PFSK-1 (cell line): ENCODE measurements at regions not wholly inside any gene's neighbourhood (a gene's known extent, or its start where the extent isn't known, plus 50 kb on each side); places are given as distances from the start of the nearest gene placed in this dataset.

Experiments used
- FOXP2 ChIP-seq: optimal IDR thresholded peaks from 2 replicates; pipeline ENCODE3; 2011; ENCODE audit warnings: borderline replicate concordance, control low read depth, inconsistent platforms; ENCODE audit not compliant: insufficient read depth; ENCODE audit errors: extremely low read length, extremely low read depth
- POLR2AphosphoS5 ChIP-seq: IDR thresholded peaks from 2 replicates; pipeline ENCODE4 v1.6.1; 2012; ENCODE audit warnings: low read depth, mild to moderate bottlenecking, control low read depth, low read length, moderate library complexity
- SIN3A ChIP-seq: IDR thresholded peaks from 2 replicates; pipeline ENCODE4 v1.6.1; 2012; ENCODE audit warnings: mild to moderate bottlenecking, low read length, moderate library complexity, borderline replicate concordance; ENCODE audit not compliant: insufficient read depth
- TAF1 ChIP-seq: IDR thresholded peaks from 2 replicates; pipeline ENCODE4 v1.6.1; 2012; ENCODE audit warnings: low read length, control low read depth, borderline replicate concordance; ENCODE audit not compliant: insufficient read depth
- TF ChIP-seq, protein P1 (sequence below), 2 experiments: IDR thresholded peaks; 2 replicates each; pipeline versions ENCODE4 v1.6.1 to v1.8.0; 2011 to 2012; ENCODE audit warnings: low read depth in 2 of 2, low read length in 2 of 2, control low read depth in 1 of 2, inconsistent platforms in 1 of 2, mild to moderate bottlenecking in 1 of 2, moderate library complexity in 1 of 2; ENCODE audit not compliant: insufficient read depth in 1 of 2

- TF ChIP-seq, protein P1, sequence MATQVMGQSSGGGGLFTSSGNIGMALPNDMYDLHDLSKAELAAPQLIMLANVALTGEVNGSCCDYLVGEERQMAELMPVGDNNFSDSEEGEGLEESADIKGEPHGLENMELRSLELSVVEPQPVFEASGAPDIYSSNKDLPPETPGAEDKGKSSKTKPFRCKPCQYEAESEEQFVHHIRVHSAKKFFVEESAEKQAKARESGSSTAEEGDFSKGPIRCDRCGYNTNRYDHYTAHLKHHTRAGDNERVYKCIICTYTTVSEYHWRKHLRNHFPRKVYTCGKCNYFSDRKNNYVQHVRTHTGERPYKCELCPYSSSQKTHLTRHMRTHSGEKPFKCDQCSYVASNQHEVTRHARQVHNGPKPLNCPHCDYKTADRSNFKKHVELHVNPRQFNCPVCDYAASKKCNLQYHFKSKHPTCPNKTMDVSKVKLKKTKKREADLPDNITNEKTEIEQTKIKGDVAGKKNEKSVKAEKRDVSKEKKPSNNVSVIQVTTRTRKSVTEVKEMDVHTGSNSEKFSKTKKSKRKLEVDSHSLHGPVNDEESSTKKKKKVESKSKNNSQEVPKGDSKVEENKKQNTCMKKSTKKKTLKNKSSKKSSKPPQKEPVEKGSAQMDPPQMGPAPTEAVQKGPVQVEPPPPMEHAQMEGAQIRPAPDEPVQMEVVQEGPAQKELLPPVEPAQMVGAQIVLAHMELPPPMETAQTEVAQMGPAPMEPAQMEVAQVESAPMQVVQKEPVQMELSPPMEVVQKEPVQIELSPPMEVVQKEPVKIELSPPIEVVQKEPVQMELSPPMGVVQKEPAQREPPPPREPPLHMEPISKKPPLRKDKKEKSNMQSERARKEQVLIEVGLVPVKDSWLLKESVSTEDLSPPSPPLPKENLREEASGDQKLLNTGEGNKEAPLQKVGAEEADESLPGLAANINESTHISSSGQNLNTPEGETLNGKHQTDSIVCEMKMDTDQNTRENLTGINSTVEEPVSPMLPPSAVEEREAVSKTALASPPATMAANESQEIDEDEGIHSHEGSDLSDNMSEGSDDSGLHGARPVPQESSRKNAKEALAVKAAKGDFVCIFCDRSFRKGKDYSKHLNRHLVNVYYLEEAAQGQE (IDR thresholded peaks at IDR 0.05; ENCODE audit: insufficient read depth in 1 of 2, low read depth in 2 of 2, low read length in 2 of 2): no peak
- TF ChIP-seq SIN3A: no peak
- no peak for TF ChIP-seq FOXP2
- no peak for TF ChIP-seq POLR2AphosphoS5
- no peak for TF ChIP-seq TAF1
Measured at GRCh38 chr13:34145061-34145460, 327.1 kb downstream of the RFC3 start.

- TF ChIP-seq, protein P1 (IDR thresholded peaks at IDR 0.05; ENCODE audit: insufficient read depth in 1 of 2, low read depth in 2 of 2, low read length in 2 of 2): no peak
- no peak for TF ChIP-seq SIN3A
Measured at GRCh38 chr13:34148359-34148758, 330.4 kb downstream of the RFC3 start.

GRCh38 chr13:34151885-34152284 lies 333.9 kb downstream of the RFC3 start:
- TF ChIP-seq SIN3A: no peak
- TF ChIP-seq TAF1: no peak
- TF ChIP-seq, protein P1 (IDR thresholded peaks at IDR 0.05; ENCODE audit: insufficient read depth in 1 of 2, low read depth in 2 of 2, low read length in 2 of 2): no peak
- TF ChIP-seq POLR2AphosphoS5: no peak
- TF ChIP-seq FOXP2: no peak

GRCh38 chr13:34152409-34152808 lies 334.5 kb downstream of the RFC3 start:
- TF ChIP-seq SIN3A (no peak), TAF1 (no peak), POLR2AphosphoS5 (no peak), FOXP2 (no peak)
- TF ChIP-seq, protein P1 (IDR thresholded peaks at IDR 0.05; ENCODE audit: insufficient read depth in 1 of 2, low read depth in 2 of 2, low read length in 2 of 2): no peak

GRCh38 chr13:34152996-34153395 lies 335.0 kb downstream of the RFC3 start:
- TF ChIP-seq TAF1: no peak
- no peak for TF ChIP-seq SIN3A
- no peak for TF ChIP-seq POLR2AphosphoS5
- TF ChIP-seq FOXP2: no peak
- TF ChIP-seq, protein P1 (IDR thresholded peaks at IDR 0.05; ENCODE audit: insufficient read depth in 1 of 2, low read depth in 2 of 2, low read length in 2 of 2): no peak
